Inflammatory macrophage treated with lipopolysaccharide for 4 hours (primary cell): ENCODE measurements at regions not wholly inside any gene's neighbourhood (a gene's known extent, or its start where the extent isn't known, plus 50 kb on each side); places are given as distances from the start of the nearest gene placed in this dataset.
"Not testable (repeated sequence)": the region's sequence is repeated elsewhere in the genome, so short reads cannot be mapped to it uniquely, and the experiment has no call there.

Source experiments
- DNase-seq: peaks from one replicate; pipeline ENCODE4 v3.0.0-alpha.2; 2020

DNA sequence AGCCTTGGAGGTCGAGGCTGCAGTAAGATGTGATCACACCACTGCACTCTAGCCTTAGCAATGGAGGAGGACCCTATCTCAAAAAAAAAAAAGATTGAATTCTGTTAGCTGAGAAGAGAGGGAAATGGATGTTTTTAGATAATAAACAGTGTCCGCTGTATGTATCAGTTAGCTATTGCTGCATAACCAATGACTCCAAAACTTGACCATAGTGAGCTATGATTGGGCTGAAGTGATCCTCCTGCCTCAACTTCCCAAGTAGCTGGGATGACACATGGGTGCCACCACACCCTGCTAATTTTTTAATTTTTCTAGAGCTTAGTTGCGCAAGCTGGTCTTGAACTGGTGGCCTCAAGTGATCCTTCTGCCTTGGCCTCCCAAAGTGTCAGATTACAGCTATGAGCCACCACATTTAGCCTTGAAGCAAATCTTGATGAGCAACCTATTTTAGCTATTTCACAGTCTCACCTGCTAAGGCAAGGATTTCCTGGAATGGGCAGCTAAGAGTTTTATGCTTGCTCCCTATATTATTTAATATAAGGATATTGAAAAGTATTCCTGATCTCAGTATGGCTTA lies 68.3 kb upstream of the ATF7IP2 start:
- no peak for DNase-seq

DNA sequence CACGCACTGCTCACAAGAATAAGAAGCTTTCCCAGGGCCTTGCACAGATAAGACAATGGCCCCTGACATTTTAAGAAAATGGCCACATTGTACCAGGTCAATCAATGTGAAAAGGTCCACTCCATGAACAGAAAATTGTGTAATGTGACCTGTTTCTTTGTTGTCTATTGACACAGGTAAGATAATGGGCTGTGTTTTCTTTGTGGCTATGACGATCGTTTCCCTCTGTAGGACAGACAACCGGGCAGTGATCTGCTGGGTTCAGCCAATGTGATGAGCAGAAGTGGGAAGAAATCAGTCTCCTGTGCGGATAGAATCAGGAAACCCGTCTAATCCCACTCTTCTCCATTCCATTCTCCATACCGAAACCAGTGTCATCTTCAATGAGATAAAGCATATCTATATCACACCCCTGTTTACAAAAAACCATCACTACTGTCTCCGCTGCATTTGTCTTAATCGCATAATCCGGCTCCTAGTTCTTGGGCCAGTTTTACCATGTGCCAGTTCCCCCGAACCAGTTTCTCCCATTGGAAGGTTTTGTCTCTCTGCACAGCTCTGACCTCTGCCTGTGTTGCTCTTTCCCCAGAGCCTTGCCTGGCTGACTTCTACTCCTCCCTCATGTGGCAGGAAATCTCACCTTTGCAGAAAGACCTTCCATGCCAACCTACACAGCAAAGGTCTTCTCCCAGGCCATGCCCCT lies 66.9 kb upstream of the ATF7IP2 start:
- DNase-seq = no peak

DNA sequence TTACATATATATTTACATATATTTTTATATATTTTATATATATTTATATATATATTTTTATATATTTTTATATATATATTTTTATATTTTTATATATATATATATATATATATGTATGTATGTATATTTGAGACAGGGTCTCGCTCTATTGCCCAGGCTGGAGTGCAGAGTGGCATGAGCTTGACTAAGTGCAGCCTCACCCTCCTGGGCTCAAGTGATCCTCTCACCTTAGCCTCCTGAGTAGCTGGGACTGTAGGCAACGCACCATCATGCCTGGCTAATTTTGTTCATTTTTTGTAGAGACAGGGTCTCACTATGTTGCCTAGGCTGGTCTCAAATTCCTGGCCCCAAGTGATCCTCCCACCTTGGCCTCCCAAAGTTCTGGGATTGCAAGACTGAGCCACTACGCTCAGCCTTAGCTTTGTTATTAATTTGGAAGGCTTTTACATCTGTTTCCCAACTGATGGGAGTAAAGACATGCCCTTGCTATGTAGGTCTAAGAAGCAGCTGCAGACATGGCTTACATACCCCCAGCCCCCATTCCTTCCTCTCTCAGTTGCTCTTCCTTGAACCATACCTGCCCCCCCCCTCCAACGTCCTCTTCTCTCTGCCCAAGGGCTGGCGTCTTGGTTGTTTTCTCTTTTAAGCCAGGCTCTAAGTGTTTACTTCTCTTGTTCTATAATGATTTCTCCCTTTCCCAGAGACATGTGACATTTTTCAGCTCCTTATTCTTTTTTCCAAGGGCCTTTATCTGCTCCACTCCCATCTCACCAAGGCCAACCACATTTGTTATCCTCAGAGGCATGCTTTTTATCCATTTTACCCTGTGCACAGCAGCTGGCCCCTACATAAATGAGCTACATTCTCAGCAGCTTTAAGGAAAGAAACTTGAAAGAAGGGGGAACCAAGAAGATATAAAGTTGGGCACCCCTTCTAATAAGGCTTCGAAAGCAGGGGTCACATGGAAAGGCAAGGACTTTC lies 64.2 kb upstream of the ATF7IP2 start:
- DNase-seq = no peak

DNA sequence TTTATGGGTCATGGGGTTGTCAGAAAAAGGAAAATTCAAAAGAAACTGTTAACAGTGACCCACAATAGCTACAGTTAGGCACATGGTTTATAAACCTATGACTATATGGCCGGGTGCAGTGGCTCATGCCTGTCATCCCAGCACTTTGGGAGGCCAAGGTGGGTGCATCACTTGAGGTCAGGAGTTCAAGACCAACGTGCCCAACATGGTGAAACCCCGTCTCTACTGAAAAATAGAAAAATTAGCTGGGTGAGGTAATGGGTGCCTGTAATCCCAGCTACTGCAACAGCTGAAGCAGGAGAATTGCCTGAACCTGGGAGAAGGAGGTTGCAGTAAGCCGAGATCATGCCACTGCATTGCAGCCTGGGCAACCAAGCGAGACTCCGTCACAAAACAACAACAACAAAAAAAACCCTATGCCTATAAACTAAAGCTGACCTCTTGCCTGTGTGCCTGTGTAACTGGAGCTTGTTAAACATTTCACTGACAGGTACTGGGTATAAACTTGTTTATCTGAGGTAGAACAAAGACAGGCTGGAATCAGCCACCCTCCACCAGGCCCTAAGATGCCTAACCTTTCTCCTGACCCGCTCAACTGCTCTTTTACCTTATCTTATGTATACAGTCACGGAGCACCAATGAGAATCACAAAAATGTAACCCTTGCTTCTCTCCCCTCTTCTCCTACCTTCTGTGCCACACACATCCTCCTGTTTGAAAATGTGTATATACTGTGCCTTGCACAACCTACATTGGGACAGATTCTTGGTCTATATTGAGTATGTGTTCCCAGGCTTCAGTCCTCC lies 62.9 kb upstream of the ATF7IP2 start:
- no peak for DNase-seq

DNA sequence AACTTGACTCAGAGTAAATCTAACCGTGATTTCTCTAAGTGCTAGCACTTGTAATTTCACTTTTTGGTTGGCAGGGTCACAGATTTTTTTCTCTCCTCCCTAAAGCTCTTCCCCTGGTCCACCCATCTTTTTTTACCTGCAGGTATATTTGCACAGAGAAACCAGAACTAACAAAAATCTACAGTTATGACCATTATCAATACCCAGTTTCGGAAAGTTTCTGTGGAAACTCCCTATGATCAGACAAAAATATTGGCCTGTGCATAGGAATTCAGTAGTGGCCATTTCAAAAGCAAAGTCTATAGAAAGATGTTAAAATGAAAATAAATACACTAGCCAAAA lies 62.4 kb upstream of the ATF7IP2 start:
- no peak for DNase-seq

DNA sequence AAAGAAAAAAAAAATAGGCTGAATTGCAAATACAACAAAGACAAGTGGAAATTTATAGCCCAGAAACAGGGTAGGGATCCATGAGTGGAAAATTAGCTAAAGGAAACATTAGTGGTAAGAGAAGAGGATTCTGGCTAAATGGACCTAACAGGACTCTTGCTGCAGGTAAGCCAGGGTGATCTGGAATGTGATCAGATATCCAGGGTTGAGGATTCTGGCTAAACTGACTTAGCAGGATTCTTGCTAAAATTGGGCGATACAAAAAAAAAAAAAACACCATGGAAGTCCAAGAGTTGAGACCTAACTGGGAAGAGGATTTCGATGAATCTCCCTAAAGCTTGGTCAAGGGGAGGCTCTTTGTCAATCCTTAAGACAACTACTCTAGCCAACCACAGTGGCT lies 61.7 kb upstream of the ATF7IP2 start:
- DNase-seq = no peak

DNA sequence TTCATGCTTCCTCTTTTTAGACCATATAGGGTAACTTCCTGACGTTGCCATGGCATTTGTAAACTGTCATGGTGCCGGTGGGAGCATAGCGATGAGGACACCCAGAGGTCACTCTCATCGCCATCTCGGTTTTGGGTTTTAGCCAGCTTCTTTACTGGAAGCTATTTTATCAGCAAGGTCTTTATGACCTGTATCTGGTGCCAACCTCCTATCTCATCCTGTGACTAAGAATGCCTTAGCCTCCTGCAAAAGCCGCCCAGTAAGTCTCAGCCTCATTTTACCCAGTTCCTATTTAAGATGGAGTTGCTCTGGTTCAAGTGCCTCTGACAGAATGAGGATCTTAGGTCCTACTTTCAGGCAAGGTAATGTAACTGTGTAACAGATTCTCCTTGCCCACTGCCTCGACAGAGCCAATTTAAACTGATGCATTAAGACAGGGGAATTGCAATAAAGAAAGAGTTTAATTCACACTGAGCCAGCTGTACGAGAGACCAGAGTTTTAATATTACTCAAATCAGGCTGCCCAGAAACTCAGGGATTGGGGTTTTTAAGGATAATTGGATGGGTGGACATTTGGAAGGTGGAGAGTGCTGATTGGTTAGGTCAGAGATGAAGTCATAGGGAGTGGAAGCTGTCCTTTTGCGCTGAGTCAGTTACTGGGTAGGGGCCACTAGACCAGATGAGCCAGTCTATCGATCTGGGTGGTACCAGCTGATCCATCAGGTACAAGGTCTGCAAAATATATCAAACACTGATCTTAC lies 59.9 kb upstream of the ATF7IP2 start:
- DNase-seq = no peak

DNA sequence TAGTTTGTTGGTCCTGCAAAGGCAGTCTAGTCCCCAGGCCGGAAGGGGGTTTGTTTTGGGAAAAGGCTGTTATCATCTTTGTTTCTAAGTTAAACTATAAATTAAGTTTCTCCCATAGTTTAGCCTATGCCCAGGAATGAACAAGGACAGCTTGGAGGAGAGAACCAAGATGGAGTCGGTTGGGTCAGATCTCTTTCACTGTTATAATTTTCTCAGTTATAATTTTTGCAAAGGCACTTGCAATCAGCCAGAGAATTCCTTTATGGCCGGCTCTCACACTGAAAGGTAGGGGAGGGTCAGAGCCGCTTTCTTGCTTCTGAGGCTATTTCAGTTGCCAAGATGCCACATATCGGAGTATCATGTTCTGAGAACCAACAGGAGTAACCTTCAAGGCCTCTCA lies 59.2 kb upstream of the ATF7IP2 start:
- no peak for DNase-seq

DNA sequence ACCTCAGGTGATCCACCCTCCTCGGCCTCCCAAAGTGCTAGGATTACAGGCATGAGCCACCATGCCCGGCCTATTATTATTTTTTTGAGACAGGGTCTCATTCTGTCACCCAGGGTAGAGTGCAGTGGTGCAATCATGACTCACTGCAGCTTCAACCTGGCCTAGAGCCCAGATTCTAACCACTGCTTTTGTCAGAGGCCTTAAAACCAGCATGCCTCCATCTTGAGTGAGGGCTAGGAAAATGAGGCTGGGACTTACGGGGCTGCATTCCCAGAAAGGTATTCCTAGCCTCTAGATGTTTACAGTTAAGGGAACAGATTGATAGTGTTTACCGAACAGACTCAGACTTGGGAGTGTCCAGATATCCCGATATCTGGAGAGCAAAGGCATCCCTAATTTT lies 57.6 kb upstream of the ATF7IP2 start:
- DNase-seq = not testable (repeated sequence)

GRCh38 chr16:10332241-10332640 lies 53.6 kb upstream of the ATF7IP2 start:
- no peak for DNase-seq

DNA sequence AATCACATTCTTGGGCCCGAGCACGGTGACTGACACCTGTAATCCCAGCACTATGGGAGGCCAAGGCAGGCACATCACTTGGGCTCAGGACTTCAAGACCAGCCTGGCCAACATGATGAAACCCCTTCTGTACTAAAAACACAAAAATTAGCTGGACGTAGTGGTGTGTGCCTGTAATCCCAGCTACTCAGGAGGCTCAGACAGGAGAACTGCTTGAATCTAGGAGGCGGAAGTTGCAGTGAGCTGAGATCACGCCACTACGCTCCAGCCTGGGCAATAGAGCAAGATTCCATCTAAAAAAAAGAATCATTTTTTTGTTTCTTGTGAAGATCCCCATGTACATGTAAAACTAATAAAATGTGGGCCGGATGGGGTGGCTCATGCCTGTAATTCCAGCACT lies 53.1 kb upstream of the ATF7IP2 start:
- no peak for DNase-seq

DNA sequence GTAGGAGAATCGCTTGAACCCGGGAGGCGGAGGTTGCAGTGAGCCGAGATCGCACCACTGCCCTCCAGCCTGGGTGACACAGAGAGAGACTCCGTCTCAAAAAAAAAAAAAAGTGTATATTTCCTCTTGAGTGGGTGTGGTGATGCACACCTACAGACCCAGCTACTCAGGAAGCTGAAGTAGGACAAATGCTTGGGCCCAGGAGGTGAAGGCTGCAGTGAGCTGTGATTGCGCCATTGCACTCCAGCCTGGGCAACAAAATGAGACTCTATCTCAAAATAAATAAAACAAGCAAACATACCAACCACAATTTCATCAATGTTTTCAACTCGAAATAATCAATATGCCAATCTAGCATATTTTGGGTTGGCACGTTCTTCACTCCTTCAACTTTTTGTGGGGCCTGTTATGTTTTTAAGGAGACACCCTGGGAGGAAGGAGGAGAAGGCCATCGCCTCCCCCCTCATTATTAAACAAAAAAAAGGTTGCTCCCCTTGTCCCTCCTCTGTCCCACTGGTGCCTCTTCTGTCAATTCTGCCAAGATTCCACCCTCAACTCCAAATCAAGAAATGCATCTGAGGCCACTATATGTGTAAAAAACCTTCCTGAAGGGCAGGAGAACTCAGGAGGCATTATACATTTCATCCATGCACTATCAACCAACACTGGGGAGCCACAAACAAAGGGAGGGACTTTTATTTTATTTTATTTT lies 52.4 kb upstream of the ATF7IP2 start:
- DNase-seq = no peak

DNA sequence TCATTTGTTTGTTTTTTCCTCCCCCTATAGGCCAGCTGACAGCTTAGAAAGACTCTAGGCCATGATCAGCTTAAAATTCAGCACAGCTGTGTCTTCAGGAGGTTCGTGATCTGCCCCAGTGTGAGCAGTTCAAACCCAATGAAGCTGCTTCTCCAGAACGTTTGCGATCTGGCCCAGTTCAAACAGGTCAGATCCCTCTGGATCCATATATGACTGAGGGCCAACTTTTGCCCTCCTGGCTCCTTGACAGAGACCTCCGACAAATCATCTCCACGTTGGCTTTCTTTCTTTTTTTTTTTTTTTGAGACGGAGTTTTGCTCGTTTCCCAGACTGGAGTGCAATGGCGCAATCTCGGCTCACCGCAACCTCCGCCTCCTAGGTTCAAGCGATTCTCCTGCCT lies 50.2 kb upstream of the ATF7IP2 start:
- DNase-seq = no peak
